HG02973 (cell line): ENCODE measurements at regions not wholly inside any gene's neighbourhood (a gene's known extent, or its start where the extent isn't known, plus 50 kb on each side); places are given as distances from the start of the nearest gene placed in this dataset.
"Not testable (repeated sequence)": the region's sequence is repeated elsewhere in the genome, so short reads cannot be mapped to it uniquely, and the experiment has no call there.

Experiments
- ATAC-seq: cut with Tn5 transposase; IDR thresholded peaks from one replicate; pipeline ENCODE4 v1.9.1; 2021; ENCODE audit warnings: moderate library complexity; ENCODE audit not compliant: unreplicated experiment

DNA sequence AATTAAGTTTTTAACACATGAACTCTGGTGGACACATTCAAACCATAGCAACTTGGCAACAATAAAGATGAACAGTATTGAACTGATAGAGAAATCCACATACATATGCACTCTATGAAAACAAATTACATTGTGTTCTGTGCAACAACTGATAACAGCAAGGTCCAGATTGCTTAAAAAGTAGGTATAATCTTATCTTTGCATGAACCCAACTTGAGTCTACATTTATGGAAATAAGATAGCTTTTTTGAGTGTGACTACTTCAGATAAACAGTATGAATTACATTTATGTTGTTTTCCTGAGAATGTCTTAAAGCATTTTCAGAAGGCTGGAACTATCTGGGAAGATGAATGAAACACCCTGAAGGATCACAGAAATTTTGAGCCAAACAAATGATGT is 212.6 kb upstream of the GK2 start:
- ATAC-seq: no peak

DNA sequence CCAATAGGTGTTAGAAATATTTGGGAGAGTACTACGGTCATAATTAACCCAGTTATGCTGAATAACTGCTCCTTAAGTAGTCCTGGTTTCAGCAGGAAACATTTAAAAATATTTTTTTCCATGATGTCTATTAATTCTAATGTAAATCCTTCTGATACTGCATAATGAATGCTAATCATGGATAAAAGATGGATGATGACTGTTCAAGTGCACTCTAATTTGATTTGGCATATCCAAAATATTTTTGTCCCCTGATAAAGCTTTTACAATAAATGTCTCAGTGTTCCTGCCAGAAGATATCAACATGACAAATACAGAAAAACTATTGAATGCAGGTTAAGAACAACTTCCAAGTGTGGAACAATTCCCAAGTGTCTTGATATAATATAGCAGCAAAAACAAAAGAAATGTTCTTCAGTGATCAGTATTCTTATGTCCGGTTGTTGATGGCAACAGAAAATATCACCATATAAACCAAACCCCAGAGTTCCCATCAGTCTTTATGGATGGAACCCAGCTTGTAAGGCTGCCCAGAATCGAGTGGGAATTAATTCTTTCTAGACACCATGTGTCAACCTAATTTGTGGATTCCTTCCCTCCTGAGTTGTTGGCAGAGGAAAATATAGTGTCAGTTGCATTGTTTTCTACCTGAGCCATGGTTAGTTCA is 205.4 kb upstream of the GK2 start:
- ATAC-seq: no peak

DNA sequence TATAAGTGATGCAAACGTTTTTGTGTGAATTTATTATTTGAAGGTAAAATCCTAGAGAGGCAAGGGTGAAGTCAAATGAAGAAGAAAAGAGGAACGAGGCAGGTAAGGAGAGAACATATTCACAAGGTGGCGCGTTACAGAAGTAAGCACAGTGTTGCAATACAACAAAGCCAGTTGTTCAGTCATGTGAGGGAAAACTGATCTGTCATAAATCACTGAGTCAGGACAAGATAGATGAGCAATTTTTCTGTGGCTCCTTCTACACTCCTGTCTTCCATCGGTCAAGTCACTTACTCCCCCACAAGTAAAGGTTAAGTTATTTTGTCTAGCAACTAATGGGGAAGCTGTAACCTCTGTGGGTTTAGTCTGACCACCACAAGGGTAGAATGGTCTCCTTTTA is 203.0 kb upstream of the GK2 start:
- no peak for ATAC-seq

DNA sequence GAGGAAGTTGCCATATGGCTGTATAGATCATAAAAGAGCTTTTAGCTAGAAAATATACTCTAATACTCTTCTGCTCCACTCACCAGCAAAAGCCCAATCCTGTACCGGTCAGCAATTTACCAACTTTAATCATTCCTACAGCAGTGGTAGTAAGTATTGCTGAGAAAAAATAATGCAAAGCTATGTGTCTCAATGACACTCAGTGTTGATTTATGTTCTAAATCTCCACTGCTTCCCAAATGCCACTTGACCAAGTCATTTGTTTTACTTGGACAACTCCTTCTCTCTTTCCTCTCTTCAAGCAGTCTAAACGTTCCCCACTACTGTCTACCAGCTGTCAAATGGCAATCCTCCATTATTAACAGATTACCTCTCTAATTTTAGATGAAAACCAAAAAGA is 201.8 kb upstream of the GK2 start:
- no peak for ATAC-seq

DNA sequence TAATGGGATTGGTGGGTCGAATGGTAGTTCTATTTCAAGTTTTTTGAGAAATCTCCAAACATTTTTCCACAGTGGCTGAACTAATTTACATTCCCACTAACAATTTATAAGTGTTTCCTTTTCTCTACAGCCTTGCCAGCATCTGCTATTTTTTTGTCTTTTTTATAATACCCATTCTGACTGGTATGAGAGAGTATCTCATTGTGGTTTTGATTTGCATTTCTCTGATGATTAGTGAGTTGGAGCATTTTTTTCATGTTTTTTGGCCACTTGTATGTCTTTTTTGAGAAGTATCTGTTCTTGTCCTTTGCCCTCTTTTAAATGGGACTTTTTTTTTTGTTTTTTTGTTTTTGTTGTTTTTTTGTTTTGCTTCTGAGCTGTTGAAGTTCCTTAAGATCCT is 200.0 kb upstream of the GK2 start:
- ATAC-seq: no peak

DNA sequence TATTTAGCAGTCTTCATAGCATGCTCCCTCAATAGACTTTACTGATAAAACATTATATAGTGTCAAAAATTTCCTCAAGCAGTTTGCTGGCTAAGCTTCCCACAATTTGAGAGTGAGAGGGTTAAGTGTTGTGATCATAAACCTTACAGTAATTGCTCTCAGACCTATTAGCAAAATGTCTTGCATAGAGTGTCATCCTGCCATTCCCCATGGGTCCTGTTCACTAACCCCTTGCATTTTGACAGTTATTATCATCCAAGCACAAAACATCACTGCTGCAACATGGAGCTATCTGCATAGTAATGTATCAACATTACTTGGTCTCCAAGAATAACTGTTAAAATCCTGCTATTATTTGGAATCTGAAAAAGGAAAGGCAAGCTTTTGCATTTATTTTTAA is 196.1 kb upstream of the GK2 start:
- no peak for ATAC-seq

DNA sequence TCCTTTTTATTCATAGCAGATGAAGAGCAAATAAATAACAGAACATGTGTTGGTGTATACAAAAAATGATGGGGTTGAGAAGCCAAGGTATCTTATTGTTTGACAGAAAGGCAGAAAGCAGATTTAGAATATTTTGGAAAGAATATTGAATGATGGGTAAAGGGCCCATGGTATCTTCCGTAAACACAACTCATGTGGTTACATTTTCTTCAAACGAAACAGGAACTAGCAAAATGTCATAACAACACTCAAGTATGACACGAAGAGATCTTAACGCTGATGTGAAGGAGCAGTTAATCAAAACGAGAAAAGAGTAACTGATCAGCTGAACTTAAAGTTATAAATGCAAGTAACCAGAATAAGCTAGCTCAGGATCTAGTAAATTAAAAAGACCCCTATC is 195.7 kb upstream of the GK2 start:
- ATAC-seq: peak; percentile 63

DNA sequence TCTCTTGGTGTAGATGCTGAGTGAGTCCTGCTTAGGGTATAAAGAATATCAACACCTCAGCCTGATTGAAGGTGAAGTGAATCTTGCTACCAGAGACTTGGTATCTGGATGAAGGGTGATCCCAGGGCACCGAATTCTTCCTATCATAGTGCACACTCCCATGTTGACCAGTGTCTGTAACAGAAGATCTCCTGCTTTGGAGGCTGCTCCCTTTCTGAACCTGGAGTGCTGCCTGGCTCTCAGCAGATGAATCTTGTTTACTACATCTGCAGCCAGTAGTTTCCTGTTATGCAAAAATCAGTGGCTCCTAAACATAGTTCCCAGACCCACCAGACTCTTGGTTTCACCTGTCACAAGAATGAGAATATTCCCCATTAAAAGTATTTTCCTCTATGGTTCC is 191.7 kb upstream of the GK2 start:
- ATAC-seq: no peak

DNA sequence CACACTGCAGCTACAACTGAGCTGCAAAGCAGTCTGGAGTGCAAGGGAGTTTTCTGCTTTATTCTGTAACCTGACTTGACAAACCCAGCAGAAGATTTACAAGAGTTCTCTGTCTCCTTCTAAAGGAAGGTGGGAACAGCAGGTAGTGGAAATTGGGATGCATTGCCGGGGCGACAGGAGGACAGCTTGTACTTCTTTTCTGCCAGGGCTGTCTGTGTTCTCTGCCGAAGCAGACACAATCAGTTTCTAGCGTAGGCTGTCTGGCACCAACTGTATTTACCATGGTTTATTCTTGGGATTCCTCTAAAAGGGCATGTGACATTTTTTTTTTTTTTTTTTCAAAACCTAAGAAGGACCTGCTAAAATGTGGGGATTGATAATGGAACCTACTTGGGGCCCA is 190.8 kb upstream of the GK2 start:
- no peak for ATAC-seq

DNA sequence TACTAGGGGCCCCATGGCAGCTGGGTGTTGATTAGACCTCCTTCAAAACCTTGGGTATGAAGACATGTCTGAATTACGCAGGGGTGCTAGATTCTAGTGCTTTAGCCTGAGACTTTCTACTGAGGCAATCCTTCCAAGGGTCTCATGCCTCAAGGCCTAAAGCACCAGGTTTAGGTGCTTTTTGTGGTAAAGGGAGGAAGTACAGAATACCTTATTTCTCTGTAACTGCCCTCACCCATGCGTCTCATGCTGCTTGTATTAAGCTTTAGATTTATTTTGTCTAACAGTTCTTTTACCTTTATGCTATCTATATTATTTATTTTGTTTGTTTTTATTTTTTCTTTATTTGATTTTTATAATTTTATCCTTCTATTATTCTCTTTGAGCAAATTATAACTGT is 190.2 kb upstream of the GK2 start:
- ATAC-seq: no peak

DNA sequence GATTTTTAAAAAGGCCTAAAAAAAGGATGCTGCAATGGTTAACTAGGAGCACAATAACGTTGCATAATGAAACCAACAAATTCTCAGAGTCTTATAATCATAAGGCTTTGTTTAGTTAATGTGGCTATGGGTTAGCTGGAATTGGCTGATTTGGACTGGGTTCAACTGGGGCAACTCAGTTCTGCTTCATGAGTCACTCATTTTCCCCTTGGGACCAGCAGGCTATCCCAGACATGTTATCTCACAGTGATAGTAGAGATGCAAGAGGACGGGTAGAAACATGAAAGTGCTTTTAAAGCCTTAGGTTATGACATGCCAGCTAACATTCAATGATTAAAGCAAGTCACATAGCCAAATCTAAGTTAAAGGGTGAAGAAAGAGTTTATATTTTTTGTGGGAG is 189.2 kb upstream of the GK2 start:
- no peak for ATAC-seq

DNA sequence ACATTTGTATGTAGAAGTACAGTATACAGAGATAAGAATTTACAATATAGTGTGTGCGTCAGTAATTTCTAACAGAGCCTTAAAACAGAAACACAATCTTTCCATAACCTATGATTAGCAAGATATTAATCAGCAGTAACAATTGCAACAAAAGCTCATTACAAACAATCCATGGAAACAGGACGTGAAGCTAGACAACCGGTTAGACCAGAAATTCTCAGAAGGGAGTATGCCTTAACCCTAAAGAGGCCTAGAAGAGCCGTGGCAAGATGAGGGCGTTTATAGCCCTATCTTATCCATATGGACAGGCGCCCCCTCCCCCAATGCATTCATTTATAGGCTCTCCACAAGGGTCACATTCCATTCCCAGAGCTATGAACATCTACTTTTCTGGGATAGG is 184.2 kb upstream of the GK2 start:
- ATAC-seq: not testable (repeated sequence)

DNA sequence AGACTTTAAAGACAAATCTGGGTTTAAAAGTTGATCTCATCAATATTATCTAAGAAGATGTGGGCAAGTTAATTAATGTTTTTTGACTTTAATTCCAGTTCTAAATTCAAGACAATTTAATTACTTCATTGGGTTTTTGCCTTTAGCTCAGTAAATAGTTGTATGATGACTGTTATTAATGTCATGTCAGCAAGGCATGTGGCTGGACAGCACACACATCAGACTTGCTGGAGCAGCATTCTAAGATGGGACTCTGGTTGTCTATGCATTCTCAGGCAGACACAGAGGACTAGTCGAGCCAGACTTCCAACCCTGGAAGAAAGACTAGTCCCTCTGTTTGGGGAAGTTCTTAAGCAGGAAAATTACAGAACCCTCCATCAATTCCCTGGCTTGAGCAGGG is 180.7 kb upstream of the GK2 start:
- ATAC-seq: no peak

DNA sequence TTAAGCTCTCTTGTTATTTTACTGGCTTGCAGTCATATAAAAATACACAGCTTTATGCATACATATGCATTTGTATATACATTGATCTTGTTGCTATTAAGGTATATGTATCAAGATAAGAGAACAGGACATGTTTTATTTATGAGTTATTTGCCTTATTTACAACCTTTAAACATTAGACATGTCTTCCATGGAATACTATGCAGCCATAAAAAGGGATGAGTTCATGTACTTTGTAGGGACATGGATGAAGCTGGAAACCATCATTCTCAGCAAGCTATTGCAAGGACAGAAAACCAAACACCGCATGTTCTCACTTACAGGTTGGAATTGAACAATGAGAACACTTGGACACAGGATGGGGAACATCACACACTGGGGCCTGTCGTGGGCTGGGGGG is 179.2 kb upstream of the GK2 start:
- not testable (repeated sequence) for ATAC-seq

DNA sequence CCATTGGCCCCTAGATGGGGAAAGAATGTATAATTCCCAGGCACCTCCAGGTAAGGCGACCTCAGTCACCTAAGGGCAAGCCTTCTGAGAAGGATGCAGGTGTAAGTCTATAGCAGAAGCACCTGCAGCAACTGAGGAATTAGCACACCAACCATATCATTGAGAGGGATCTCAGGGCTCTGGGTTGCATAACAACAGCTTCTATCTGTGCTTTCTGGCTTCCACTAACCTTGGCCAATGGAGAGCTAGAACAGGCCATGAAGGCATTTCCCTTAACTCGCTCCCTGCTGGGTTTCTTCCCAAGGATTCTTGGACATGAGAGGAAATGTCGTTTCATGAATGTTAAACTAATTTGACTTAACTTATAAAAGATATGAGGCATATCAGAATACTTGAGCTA is 177.8 kb upstream of the GK2 start:
- ATAC-seq: no peak

DNA sequence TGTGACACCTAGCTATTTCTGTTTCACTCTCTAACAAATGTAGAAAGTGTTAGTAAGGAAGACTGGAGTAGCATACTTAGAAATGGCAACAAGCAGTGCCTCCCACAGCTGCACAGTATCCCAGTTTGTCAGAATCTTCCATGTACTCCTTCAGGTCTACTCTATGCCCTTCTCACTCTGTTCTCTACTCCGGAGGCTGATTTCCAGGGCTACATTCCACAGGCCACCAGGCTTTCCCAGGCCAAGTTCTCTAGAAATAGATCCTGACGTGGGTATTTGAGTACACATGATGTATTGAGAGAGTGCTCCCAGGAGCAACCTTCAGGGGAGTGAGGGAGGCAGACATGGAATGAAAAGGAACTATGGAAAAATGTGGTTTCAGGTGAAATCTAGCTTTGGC is 177.3 kb upstream of the GK2 start:
- no peak for ATAC-seq

DNA sequence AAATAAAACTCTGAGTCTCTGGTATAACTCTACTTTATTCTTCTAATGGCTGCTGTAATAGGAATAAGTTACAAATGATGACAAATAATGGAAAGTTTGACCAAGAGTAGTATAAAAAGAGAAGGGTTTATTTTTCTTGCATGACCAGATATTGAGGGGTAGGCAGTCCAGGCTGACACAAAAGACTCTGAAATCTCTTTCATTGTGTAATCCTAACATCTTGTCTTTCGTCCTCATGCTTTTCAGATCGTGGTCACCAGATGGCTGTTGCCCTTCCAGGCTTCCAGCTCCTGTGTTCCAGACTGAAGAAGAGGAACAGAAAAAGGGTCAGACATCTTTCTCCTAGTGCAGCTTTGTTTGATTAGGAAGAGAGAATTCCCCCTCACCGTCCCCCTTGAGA is 176.9 kb upstream of the GK2 start:
- no peak for ATAC-seq

DNA sequence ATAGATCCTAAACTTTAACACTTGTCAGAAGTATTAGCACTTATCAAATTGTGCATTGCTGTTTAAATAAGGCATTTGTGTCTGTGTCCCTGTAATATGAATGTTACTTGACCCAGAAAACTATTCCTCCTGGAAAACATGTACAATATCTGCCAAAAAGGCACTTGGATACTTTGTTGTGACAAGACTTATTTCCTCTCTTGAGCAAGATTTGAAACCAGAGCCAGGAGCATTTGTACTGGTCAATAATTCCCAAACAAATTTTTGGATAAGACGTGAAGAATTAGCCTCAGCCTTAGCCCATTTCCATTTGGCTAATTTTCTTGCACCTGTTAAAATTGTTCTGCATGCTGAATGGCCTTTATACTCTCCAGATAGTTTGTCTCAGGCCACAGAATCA is 176.3 kb upstream of the GK2 start:
- no peak for ATAC-seq

DNA sequence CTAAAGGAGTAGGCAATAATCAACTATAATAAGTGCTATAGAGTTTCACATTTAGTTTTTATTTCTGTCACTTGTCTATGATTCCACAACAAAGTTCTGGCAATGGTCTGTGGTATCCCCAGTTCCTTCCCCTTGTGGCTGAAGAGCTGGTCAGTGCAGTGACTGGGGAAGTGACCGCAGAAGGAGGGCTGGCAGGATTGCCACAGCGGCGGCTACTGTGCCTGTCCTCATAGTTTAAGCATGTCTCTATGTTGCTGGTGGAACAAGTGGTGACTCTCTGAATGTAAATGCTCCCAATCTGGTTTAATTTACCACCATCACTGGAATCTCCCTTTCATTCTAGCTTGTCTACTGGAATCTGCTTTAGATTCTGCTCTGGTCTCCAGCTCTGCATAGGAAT is 170.6 kb upstream of the GK2 start:
- no peak for ATAC-seq

DNA sequence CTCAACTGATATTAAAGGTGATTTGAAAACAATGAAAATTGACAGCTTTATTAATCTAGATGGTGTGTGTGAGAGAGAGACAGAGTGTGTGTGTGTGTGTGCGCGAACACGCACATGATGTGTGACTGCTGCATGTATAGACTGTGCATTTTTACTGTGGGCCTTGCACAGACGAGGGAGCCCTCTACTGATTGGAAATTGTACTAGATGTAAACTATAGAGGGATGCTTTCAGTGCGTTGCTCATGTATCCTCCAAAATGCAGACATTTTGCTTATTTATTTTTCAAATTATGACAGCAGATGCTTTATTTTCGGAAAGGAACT is 168.4 kb upstream of the GK2 start:
- ATAC-seq: no peak

DNA sequence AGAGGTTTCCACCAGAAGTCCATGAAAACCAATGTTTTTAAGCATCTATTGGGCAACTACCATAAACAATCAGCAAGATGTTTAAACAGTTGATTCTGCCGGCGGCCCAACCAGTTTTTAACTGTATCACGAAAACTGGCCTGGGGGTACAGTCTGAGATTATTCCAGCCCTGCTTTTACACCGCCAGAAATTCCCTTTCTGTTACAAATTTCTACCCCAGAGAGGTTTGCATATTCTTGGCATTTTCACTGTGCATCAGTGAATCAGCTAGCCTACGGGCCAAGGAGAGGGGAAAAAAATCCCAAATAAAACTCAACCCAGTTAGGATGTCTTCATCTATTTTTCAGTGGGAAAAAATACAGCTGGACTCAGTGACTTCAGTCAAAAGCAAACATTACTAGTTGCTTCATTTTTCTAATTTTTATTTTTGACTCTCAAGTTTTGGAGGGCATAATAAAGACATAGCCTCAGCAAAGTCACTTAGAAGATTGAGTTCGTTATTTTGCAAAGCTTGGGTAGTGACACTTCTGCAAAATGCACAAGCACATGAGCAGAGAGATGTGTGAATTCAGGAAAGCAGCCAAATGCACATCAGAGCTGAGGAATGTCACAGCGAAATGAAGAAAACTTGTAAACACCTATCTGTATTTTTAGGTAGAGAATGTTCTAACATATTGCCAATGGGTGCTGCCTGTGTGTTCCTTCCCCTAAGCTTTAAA is 167.8 kb upstream of the GK2 start:
- ATAC-seq: no peak

DNA sequence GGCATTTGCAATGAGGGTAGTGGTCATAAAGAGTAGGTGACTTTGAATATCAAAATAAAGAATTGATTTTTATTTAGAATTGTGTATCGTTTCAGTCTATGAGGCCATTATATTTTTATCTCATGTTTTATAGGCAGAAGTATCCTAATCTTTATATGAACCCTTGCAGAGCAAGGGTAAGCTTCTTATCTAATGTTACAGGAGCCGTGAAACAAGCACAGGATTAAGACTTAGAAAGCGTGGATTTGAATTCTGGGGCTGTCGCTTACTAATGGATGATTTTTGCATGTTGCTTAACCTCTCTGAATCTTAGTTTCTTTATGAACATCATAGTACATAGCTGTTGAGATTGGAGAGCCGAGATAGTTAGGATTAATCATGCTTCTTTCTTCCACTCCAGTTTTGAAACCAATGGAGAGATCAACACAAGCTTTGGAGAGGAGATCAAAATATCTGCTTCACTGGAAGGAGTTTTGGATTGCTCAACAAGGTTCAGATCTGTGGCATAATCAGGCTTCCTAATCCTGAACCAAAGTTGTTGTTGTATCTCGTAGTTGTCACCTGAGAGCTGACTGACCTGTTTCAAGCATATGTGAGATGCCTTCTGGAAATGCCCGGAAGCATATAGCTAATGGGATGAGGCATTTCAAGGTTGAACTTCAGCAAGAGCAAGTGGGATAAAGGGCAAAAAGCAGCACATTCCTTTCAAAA is 166.9 kb upstream of the GK2 start:
- ATAC-seq: no peak

DNA sequence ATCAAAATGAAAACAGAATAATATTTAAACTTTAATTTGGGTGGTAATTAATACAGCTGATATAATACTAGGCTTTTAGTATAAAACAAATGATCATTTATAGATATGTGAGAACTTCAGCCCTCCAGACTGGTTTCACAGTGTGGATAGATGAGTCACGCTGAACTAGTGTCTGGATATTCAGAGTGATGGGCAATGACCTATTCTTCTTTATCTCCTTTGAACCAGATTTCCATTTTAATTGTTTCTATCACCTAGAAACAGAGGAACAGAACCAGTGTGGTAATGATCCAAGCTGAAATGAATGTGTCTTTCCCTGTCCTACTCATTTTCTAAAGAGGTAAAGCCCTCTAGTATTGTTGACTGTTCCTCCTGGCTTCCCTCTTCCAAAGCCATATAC is 155.2 kb upstream of the GK2 start:
- ATAC-seq: no peak
